ENCODE measurements at regions not wholly inside any gene's neighbourhood (a gene's known extent, or its start where the extent isn't known, plus 50 kb on each side); places are given as distances from the start of the nearest gene placed in this dataset.

GRCh38 chr4:138053641-138054301 lies 188.4 kb downstream of the SLC7A11 start:
- Histone ChIP-seq H2BK120ac (ENCODE audit: low read depth, low read length) (no peak overlapping the region), H3K4me2 (ENCODE audit: insufficient read depth, low read length, poor library complexity, severe bottlenecking) (no peak overlapping the region), H3K9ac (ENCODE audit: low read depth, low read length, poor library complexity) (no peak overlapping the region), H3K79me1 (ENCODE audit: low read depth, low read length) (no peaks in the 10 kb centered on the region), H2AFZ (ENCODE audit: low read length) (no peak overlapping the region), H2BK15ac (ENCODE audit: low read length) (no peak overlapping the region), H2AK5ac (ENCODE audit: low read depth, low read length) (no peak overlapping the region), H4K91ac (ENCODE audit: low read depth, low read length, poor library complexity) (no peak overlapping the region), H3K18ac (ENCODE audit: low read length) (no peak overlapping the region), H3K4me1 (ENCODE audit: control insufficient read depth in 2 of 2, insufficient read depth in 1 of 2, low read depth in 1 of 2, low read length in 2 of 2) (peaks cover 1 to 4% of the 10 kb centered on the region in 2 donors), H2BK5ac (ENCODE audit: low read length) (no peak overlapping the region), H3K9me3 (replicated peaks in 1 of 2; ENCODE audit: control insufficient read depth in 2 of 2, insufficient read depth in 1 of 2, low read depth in 1 of 2, low read length in 2 of 2) (peaks cover 2 to 3% of the 10 kb centered on the region in 2 donors), H3K27ac (replicated peaks; ENCODE audit: low read length) (no peak overlapping the region), H2BK12ac (ENCODE audit: low read length) (no peak overlapping the region), H4K8ac (ENCODE audit: low read depth, low read length) (no peak overlapping the region), H3K27me3 (ENCODE audit: control insufficient read depth in 3 of 3, insufficient read depth in 3 of 3, low read depth in 1 of 3, low read length in 3 of 3) (no peaks in the 10 kb centered on the region), H3K36me3 (replicated peaks in 1 of 2; ENCODE audit: control insufficient read depth in 2 of 2, insufficient read depth in 2 of 2, low read length in 2 of 2) (no peaks in the 10 kb centered on the region), H3K4ac (ENCODE audit: low read length) (no peak overlapping the region), H3K14ac (ENCODE audit: low read length) (no peak overlapping the region), H3K4me3 (ENCODE audit: low read length in 2 of 2) (no peak overlapping the region), H3K23ac (ENCODE audit: low read depth, low read length, poor library complexity) (no peak overlapping the region)
- no peak for DNase-seq (ENCODE audit: low spot score)
- WGBS, 2 donors (ENCODE audit: extremely low coverage in 2 of 2, insufficient read length in 2 of 2, insufficient replicate concordance in 1 of 2) = no CpG with 5 or more reads among the region's 5 CpGs

- H3K23ac ChIP-seq (ENCODE audit: low read depth, low read length, poor library complexity) = no peak overlapping the region
- H2AFZ ChIP-seq (ENCODE audit: low read length) = no peak overlapping the region
- no peaks in the 10 kb centered on the region for H3K27me3 ChIP-seq (ENCODE audit: control insufficient read depth in 3 of 3, insufficient read depth in 3 of 3, low read depth in 1 of 3, low read length in 3 of 3)
- no peaks in the 10 kb centered on the region for H3K79me1 ChIP-seq (ENCODE audit: low read depth, low read length)
- H3K4me3 ChIP-seq (ENCODE audit: low read length in 2 of 2) = no peak overlapping the region
- H3K36me3 ChIP-seq (replicated peaks in 1 of 2; ENCODE audit: control insufficient read depth in 2 of 2, insufficient read depth in 2 of 2, low read length in 2 of 2) = no peaks in the 10 kb centered on the region
- H2BK12ac ChIP-seq (ENCODE audit: low read length) = no peak overlapping the region
- H3K4ac ChIP-seq (ENCODE audit: low read length) = no peak overlapping the region
- no peak overlapping the region for H3K9ac ChIP-seq (ENCODE audit: low read depth, low read length, poor library complexity)
- no peak overlapping the region for H3K14ac ChIP-seq (ENCODE audit: low read length)
- H4K91ac ChIP-seq (ENCODE audit: low read depth, low read length, poor library complexity) = no peak overlapping the region
- H4K8ac ChIP-seq (ENCODE audit: low read depth, low read length) = no peak overlapping the region
- no peak for DNase-seq (ENCODE audit: low spot score)
- no peak overlapping the region for H2BK120ac ChIP-seq (ENCODE audit: low read depth, low read length)
- peaks cover 1 to 4% of the 10 kb centered on the region in 2 donors for H3K4me1 ChIP-seq (ENCODE audit: control insufficient read depth in 2 of 2, insufficient read depth in 1 of 2, low read depth in 1 of 2, low read length in 2 of 2)
- WGBS, 2 donors (ENCODE audit: extremely low coverage in 2 of 2, insufficient read length in 2 of 2, insufficient replicate concordance in 1 of 2) = no CpG with 5 or more reads among the region's 31 CpGs
- no peak overlapping the region for H2AK5ac ChIP-seq (ENCODE audit: low read depth, low read length)
- no peak overlapping the region for H2BK5ac ChIP-seq (ENCODE audit: low read length)
- no peak overlapping the region for H3K27ac ChIP-seq (replicated peaks; ENCODE audit: low read length)
- H3K18ac ChIP-seq (ENCODE audit: low read length) = no peak overlapping the region
- no peak overlapping the region for H3K4me2 ChIP-seq (ENCODE audit: insufficient read depth, low read length, poor library complexity, severe bottlenecking)
- H3K9me3 ChIP-seq (replicated peaks in 1 of 2; ENCODE audit: control insufficient read depth in 2 of 2, insufficient read depth in 1 of 2, low read depth in 1 of 2, low read length in 2 of 2) = peaks cover 2 to 3% of the 10 kb centered on the region in 2 donors
- H2BK15ac ChIP-seq (ENCODE audit: low read length) = no peak overlapping the region
These were observed 189.1 kb downstream of the SLC7A11 start for GRCh38 chr4:138052806-138053632.

GRCh38 chr4:138051157-138051556 lies 191.0 kb downstream of the SLC7A11 start:
- H3K9ac ChIP-seq (ENCODE audit: low read depth, low read length, poor library complexity) = no peak overlapping the region
- H2AFZ ChIP-seq (ENCODE audit: low read length) = no peak overlapping the region
- no peak overlapping the region for H2BK12ac ChIP-seq (ENCODE audit: low read length)
- WGBS, 2 donors (ENCODE audit: extremely low coverage in 2 of 2, insufficient read length in 2 of 2, insufficient replicate concordance in 1 of 2) = no CpG with 5 or more reads among the region's 3 CpGs
- H2AK5ac ChIP-seq (ENCODE audit: low read depth, low read length) = no peak overlapping the region
- H4K91ac ChIP-seq (ENCODE audit: low read depth, low read length, poor library complexity) = no peak overlapping the region
- no peaks in the 10 kb centered on the region for H3K27me3 ChIP-seq (ENCODE audit: control insufficient read depth in 3 of 3, insufficient read depth in 3 of 3, low read depth in 1 of 3, low read length in 3 of 3)
- H3K4ac ChIP-seq (ENCODE audit: low read length) = no peak overlapping the region
- DNase-seq (ENCODE audit: low spot score) = no peak
- H4K8ac ChIP-seq (ENCODE audit: low read depth, low read length) = no peak overlapping the region
- H3K4me2 ChIP-seq (ENCODE audit: insufficient read depth, low read length, poor library complexity, severe bottlenecking) = no peak overlapping the region
- H3K4me3 ChIP-seq (ENCODE audit: low read length in 2 of 2) = no peak overlapping the region
- H3K4me1 ChIP-seq (ENCODE audit: control insufficient read depth in 2 of 2, insufficient read depth in 1 of 2, low read depth in 1 of 2, low read length in 2 of 2) = peaks cover 1 to 4% of the 10 kb centered on the region in 2 donors
- H3K36me3 ChIP-seq (replicated peaks in 1 of 2; ENCODE audit: control insufficient read depth in 2 of 2, insufficient read depth in 2 of 2, low read length in 2 of 2) = no peaks in the 10 kb centered on the region
- H2BK5ac ChIP-seq (ENCODE audit: low read length) = no peak overlapping the region
- H3K79me1 ChIP-seq (ENCODE audit: low read depth, low read length) = no peaks in the 10 kb centered on the region
- no peak overlapping the region for H3K27ac ChIP-seq (replicated peaks; ENCODE audit: low read length)
- no peak overlapping the region for H3K23ac ChIP-seq (ENCODE audit: low read depth, low read length, poor library complexity)
- no peak overlapping the region for H3K14ac ChIP-seq (ENCODE audit: low read length)
- H2BK15ac ChIP-seq (ENCODE audit: low read length) = no peak overlapping the region
- peaks cover 2 to 3% of the 10 kb centered on the region in 2 donors for H3K9me3 ChIP-seq (replicated peaks in 1 of 2; ENCODE audit: control insufficient read depth in 2 of 2, insufficient read depth in 1 of 2, low read depth in 1 of 2, low read length in 2 of 2)
- H3K18ac ChIP-seq (ENCODE audit: low read length) = no peak overlapping the region
- no peak overlapping the region for H2BK120ac ChIP-seq (ENCODE audit: low read depth, low read length)

- Histone ChIP-seq H3K14ac (ENCODE audit: low read length) (no peak overlapping the region), H2BK15ac (ENCODE audit: low read length) (no peak overlapping the region), H3K23ac (ENCODE audit: low read depth, low read length, poor library complexity) (no peak overlapping the region), H2BK5ac (ENCODE audit: low read length) (no peak overlapping the region), H3K4me3 (ENCODE audit: low read length in 2 of 2) (no peak overlapping the region), H3K4me2 (ENCODE audit: insufficient read depth, low read length, poor library complexity, severe bottlenecking) (no peak overlapping the region), H3K9me3 (replicated peaks in 1 of 2; ENCODE audit: control insufficient read depth in 2 of 2, insufficient read depth in 1 of 2, low read depth in 1 of 2, low read length in 2 of 2) (peaks cover 2 to 3% of the 10 kb centered on the region in 2 donors), H3K9ac (ENCODE audit: low read depth, low read length, poor library complexity) (no peak overlapping the region), H4K91ac (ENCODE audit: low read depth, low read length, poor library complexity) (no peak overlapping the region), H2AK5ac (ENCODE audit: low read depth, low read length) (no peak overlapping the region), H3K18ac (ENCODE audit: low read length) (no peak overlapping the region), H2AFZ (ENCODE audit: low read length) (no peak overlapping the region), H3K27me3 (ENCODE audit: control insufficient read depth in 3 of 3, insufficient read depth in 3 of 3, low read depth in 1 of 3, low read length in 3 of 3) (no peaks in the 10 kb centered on the region), H3K4me1 (ENCODE audit: control insufficient read depth in 2 of 2, insufficient read depth in 1 of 2, low read depth in 1 of 2, low read length in 2 of 2) (peaks cover 1 to 4% of the 10 kb centered on the region in 2 donors), H3K27ac (replicated peaks; ENCODE audit: low read length) (no peak overlapping the region), H2BK12ac (ENCODE audit: low read length) (no peak overlapping the region), H3K79me1 (ENCODE audit: low read depth, low read length) (no peaks in the 10 kb centered on the region), H4K8ac (ENCODE audit: low read depth, low read length) (no peak overlapping the region), H2BK120ac (ENCODE audit: low read depth, low read length) (no peak overlapping the region), H3K4ac (ENCODE audit: low read length) (no peak overlapping the region), H3K36me3 (replicated peaks in 1 of 2; ENCODE audit: control insufficient read depth in 2 of 2, insufficient read depth in 2 of 2, low read length in 2 of 2) (no peaks in the 10 kb centered on the region)
- WGBS, 2 donors (ENCODE audit: extremely low coverage in 2 of 2, insufficient read length in 2 of 2, insufficient replicate concordance in 1 of 2) = no CpG with 5 or more reads among the region's 6 CpGs
- peak; percentile 26 for DNase-seq (ENCODE audit: low spot score)
These were observed 191.5 kb downstream of the SLC7A11 start for GRCh38 chr4:138050601-138051000.

Data from neuronal stem cell (in vitro differentiated cells).